GM18873 (cell line): ENCODE measurements at regions not wholly inside any gene's neighbourhood (a gene's known extent, or its start where the extent isn't known, plus 50 kb on each side); places are given as distances from the start of the nearest gene placed in this dataset.
"Not testable (repeated sequence)": the region's sequence is repeated elsewhere in the genome, so short reads cannot be mapped to it uniquely, and the experiment has no call there.

Experiments used
- ATAC-seq: cut with Tn5 transposase; IDR thresholded peaks from one replicate; pipeline ENCODE4 v1.9.1; 2021; ENCODE audit warnings: mild to moderate bottlenecking, moderate library complexity, moderate number of reproducible peaks; ENCODE audit not compliant: unreplicated experiment, low FRiP score

- no peak for ATAC-seq
Measured at GRCh38 chr11:11220786-11221185, 132.3 kb downstream of the CSNK2A3 start.

GRCh38 chr11:11218629-11218986 lies 134.4 kb downstream of the CSNK2A3 start:
- ATAC-seq, result no peak

GRCh38 chr11:11217929-11218628 lies 135.0 kb downstream of the CSNK2A3 start:
- ATAC-seq, result no peak

- no peak for ATAC-seq
Measured at GRCh38 chr11:11217289-11217928, 135.6 kb downstream of the CSNK2A3 start.

GRCh38 chr11:11215944-11216343 lies 137.1 kb downstream of the CSNK2A3 start:
- ATAC-seq, result no peak

- no peak for ATAC-seq
Measured at GRCh38 chr11:11215058-11215815, 137.8 kb downstream of the CSNK2A3 start.

GRCh38 chr11:11213117-11213516 lies 139.9 kb downstream of the CSNK2A3 start:
- ATAC-seq, result no peak

- no peak for ATAC-seq
Measured at GRCh38 chr11:11211888-11212287, 141.2 kb downstream of the CSNK2A3 start.

- no peak for ATAC-seq
Measured at GRCh38 chr11:11211186-11211585, 141.9 kb downstream of the CSNK2A3 start.

- no peak for ATAC-seq
Measured at GRCh38 chr11:11210446-11210845, 142.6 kb downstream of the CSNK2A3 start.

- ATAC-seq, result no peak
Measured at GRCh38 chr11:11209967-11210366, 143.1 kb downstream of the CSNK2A3 start.

GRCh38 chr11:11208994-11209393 lies 144.1 kb downstream of the CSNK2A3 start:
- ATAC-seq, result no peak

- ATAC-seq, result no peak
Measured at GRCh38 chr11:11207428-11207827, 145.6 kb downstream of the CSNK2A3 start.

- ATAC-seq, result no peak
Measured at GRCh38 chr11:11206484-11206883, 146.6 kb downstream of the CSNK2A3 start.

GRCh38 chr11:11202885-11203284 lies 150.2 kb downstream of the CSNK2A3 start:
- no peak for ATAC-seq

- ATAC-seq, result not testable (repeated sequence)
Measured at GRCh38 chr11:11201302-11201701, 151.7 kb downstream of the CSNK2A3 start.

GRCh38 chr11:11192541-11192940 lies 160.5 kb downstream of the CSNK2A3 start:
- ATAC-seq, result no peak

- ATAC-seq, result no peak
Measured at GRCh38 chr11:11189506-11189905, 163.5 kb downstream of the CSNK2A3 start.

- ATAC-seq, result no peak
Measured at GRCh38 chr11:11186249-11186648, 166.8 kb downstream of the CSNK2A3 start.

GRCh38 chr11:11182261-11182660 lies 170.8 kb downstream of the CSNK2A3 start:
- ATAC-seq, result no peak
